DOHH2 (cell line): ENCODE measurements at regions not wholly inside any gene's neighbourhood (a gene's known extent, or its start where the extent isn't known, plus 50 kb on each side); places are given as distances from the start of the nearest gene placed in this dataset.

Source experiments
- CTCF ChIP-seq: fragments of 200-600 bp; sonication (generic); IDR thresholded peaks from one replicate; pipeline ENCODE4 v1.5.1; 2014; ENCODE audit warnings: antibody characterized with exemption, mild to moderate bottlenecking, low read depth, low read length; ENCODE audit not compliant: poor library complexity, severe bottlenecking
- EZH2phosphoT487 ChIP-seq: fragments of 200-600 bp; sonication (generic); IDR thresholded peaks from 2 replicates; pipeline ENCODE4 v1.6.1; 2017; ENCODE audit warnings: borderline replicate concordance, mild to moderate bottlenecking, antibody characterized with exemption, low read length, moderate library complexity, mixed read lengths

GRCh38 chr6:21396313-21396712 lies 197.2 kb upstream of the SOX4 start:
- TF ChIP-seq CTCF = no peak
- TF ChIP-seq EZH2phosphoT487 = no peak
